DMS53 treated with DMSO at 0.1 percent for 48 hours (cell line): ENCODE measurements at regions not wholly inside any gene's neighbourhood (a gene's known extent, or its start where the extent isn't known, plus 50 kb on each side); places are given as distances from the start of the nearest gene placed in this dataset.
"Not testable (repeated sequence)": the region's sequence is repeated elsewhere in the genome, so short reads cannot be mapped to it uniquely, and the experiment has no call there.

Experiments used
- DNase-seq: peaks from one replicate; lab custom pipeline; 2025; ENCODE audit not compliant: unreplicated experiment; lab: John Stamatoyannopoulos, UW

DNA sequence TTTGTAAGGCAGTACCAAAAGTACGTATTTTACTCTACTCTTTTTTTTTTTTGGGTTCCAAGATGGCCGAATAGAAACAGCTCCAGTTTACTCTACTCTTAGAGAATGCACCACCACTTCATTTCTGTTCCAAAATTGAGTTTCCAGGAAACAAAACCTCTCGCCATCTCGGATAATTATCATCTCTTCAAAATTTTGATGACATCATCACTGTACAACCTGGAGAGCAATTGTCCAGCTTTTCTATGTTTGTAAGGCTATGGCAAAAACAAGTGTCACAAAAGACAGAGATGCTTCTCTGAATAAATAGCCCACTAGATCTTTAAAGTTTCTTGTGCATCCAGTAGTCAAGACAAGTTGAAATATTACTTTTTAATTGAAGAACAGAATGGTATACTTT is 1631.9 kb upstream of the CDH6 start:
- no peak for DNase-seq

DNA sequence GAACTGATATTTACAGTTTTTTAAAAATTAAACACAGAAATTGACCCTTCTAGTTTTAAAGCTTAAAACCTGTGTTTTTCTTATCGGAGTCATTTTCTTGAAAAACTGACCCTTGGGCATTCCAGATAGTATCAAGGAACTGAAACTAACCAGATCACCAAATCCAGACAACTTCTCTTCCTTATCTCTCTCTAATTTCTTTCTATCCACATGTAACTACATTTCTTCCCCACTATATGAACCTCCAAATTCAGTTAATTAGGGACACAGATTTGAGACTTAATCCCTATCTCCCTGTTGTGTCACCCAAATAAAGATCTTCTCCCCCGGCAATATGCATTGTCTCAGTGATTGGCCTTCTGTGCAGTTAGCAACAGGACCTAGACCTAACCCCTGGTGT is 1643.0 kb upstream of the CDH6 start:
- no peak for DNase-seq

DNA sequence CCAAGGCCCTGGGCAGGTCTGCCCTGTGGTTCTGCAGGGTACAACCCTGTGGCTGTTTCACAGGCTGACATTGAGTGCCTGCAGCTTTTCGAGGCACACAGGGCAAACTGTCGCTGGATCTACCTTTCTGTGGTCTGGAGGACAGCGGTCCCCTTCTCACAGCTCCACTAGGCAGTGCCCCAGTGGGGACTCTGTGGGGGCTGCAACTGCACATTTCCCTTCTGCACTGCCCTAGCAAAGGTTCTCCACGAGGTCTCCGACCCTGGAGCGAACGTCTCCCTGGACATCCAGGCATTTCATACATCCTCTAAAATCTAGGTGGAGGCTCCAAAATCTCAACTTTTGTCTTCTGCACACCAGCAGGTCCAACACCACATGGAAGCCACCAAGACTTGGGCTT is 1645.2 kb upstream of the CDH6 start:
- DNase-seq, result no peak

DNA sequence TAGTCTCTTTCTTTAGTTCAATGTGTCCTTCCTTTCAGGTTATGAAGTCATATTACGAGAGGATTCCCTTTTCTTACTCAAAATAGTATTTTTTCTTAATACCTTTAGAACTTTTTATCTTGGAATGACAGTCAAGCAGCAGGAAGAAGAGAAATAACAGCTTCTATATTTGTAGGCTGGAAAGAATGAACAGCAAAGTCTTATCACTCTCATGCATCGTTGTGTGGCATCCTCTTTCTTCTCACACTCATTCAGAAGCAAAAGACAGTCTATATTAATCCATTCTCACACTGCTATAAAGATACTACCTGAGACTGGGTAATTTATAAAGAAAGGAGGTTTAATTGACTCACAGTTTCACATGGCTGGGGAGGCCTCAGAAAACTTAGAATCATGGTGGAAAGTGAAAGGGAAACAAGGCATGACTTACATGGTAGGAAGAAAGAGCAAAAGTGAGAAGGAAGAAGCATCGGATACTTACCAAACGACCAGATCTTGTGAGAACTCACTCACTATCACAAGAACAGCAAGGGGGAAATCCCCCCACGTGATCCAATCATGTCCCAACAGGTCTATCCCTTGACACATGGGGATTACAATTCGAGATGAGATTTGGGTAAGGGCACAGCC is 1646.1 kb upstream of the CDH6 start:
- no peak for DNase-seq

DNA sequence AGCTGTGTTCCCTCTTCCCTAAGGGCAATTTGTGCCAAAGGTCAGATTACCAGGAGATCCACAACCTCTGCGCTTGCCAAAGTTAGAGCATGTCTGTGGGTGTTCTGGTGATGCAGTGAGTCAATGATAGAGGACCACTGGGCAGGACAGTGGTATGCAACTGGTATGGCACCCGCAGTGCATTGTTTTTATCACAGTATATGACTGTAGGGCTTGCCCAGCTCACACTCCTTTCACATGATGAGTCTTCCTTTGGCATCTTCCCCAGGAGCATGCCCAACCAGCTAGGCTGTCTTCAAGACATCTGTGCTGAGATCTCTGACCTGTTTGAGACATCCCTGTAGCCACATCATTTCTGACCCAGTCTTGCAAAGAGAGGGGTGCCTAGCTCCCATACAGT is 1650.0 kb upstream of the CDH6 start:
- DNase-seq, result no peak

DNA sequence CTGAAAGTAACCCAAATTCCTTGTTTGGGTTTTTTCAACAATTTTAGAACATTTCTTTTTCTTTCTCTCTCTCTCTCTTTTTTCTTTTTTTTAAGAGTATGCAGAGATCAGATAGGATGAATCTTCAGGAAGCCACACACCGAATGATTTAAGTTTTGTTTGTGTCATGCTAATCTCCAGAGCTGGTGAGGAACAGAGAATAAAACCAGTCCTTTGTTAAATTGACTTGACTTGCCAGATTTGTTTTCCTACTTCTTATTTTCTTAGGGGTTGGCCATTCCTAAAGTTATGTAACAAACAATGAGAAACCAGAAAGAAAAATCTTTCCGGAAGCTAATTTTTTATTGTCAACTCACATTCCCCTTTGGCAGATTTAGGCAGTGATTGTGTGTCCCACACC is 1669.3 kb upstream of the CDH6 start:
- no peak for DNase-seq

DNA sequence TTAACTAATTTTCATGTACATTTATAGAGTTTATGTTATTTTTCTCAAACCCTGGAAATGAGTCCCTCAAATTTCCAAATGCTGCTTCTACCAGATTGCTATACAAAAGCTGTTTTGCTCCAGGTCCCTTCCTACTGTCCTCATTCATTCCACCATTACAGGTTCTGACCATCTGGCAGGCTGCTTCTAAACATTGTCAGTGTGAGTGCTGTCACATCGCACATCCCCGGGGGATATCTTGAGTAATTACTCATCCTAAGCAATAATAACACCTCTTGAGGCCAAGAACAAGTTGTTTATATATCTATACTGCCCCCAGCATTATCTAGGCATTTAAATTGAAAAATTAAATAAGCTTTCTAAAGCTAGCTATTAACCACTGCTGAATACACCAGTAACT is 1675.3 kb upstream of the CDH6 start:
- DNase-seq, result no peak

DNA sequence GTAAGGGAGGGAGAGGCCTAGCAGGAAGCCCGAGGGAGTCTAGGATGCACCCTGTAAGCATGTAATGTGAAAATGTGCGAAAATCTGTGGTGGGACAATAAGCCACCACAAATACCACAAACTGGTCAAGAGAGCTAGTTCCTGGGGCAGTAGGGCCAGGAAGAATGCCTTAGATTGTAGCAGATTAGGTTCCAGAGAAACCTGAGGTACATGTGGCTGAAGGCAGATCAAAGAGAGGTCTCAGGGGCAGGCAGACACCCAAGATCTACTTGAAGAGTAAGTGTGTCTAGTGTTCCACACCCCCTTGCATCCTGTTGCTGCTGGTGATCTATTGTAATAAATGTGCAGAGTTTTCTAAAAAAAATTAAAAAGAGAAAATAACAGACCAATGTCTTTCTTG is 1677.3 kb upstream of the CDH6 start:
- DNase-seq, result no peak

DNA sequence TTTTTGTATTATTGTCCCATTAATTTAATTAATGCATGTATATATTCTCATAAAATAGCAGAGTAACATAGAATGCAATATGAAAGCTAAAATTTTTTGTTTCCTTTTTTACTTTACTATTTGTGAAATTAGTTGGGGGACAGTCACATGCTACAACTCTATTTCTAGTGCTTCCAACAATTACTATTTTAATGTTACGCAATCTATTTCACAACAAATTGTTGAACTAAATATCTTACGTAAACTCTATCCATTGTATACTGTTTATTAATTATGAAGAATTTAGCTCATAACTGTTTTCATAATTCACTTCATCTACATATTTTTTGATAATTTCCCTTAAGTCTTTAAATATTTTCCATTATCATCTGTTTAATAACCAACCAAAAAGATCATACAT is 1685.4 kb upstream of the CDH6 start:
- DNase-seq, result no peak

DNA sequence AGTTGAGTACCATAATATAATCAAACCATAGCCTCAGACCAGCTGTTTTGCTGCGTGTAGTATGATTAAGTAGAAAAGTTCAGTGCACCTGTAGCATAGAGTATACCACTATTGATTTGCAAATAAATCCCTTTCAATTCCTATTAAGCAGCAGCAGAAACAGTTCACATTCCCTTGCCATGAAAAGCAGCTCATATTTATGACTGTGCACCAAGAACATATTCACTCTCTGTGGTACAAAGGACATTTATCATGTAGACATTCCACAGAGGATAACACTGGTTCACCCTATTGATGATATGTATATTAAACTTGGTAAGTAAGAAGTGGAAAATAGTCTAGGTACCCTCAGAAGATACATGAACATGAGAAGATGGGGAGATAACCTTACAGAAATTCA is 1689.1 kb upstream of the CDH6 start:
- DNase-seq, result no peak

DNA sequence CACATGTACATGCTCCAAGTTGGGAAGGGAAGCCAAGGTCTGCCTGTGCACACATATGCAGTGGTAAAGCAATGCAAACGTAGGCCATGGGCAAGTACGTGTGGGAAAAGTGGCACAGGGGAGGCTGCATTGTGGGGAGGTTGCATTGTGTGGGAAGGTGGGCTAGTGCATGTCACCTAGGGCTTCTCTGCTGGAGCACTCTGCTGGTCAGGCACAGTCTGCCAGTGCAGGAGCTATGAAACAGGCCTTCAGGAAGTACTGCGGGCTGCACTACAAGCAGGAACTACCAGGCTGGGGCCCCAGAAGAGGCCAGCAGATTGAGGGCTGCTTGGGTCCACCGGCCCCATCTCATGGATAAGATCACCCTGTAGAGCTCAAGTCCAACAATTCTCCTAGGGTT is 1694.6 kb upstream of the CDH6 start:
- DNase-seq, result no peak

DNA sequence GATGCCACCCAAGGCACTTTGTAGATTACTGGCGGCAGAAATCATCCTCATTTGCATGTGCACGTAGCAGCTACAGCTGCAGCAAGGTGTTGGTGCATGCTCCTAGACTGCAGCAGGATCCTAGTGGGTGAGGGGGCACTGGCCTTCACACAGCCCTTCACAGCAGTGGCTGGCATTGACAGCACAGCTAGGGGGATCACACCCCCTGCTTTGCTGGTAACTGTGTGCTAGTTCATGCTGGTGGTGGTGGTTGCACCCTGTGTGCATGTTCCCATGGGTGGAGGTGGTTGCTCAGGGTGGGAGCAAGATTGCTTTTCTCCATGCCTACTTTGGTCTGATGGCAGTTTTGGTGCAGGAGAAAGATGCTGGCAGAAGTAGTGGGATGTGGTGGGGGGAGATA is 1695.1 kb upstream of the CDH6 start:
- DNase-seq, result no peak

DNA sequence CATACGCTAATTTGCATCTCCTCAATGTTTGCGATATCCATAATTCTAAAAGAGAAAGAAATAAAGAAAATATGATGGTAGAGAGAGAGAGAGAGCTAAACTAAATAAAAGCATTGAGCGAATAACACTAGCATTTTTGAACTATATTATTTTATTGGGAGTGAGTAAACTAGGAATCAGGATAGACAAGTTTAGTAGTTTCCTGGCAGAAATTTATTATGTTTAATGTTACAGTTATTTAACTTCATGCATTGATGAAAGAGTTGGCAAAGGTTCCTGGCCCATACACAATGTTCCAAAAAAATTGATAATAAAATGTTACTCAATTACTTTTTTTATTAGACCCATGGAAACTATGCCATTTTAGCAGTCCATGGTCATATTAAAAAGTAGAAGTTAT is 1708.2 kb upstream of the CDH6 start:
- DNase-seq, result no peak

DNA sequence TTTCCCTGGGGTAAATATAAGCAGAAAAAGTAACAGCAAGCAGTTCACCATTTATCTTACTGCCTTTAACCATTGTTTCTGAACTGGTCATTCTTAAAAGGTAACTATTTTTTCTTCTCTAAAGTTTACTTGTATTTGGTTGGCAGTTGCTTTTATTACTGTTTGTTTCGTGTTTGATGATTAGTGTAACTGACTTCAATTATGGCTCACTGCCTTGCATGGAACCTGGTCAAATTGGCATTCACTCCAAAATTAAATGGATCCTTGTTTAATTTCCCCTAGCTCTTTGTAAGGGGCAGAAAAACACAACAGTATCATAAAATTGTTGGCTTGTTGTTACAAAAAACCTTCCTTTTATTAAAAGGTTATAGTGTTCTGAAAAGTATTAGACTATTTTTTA is 1723.9 kb upstream of the CDH6 start:
- no peak for DNase-seq

DNA sequence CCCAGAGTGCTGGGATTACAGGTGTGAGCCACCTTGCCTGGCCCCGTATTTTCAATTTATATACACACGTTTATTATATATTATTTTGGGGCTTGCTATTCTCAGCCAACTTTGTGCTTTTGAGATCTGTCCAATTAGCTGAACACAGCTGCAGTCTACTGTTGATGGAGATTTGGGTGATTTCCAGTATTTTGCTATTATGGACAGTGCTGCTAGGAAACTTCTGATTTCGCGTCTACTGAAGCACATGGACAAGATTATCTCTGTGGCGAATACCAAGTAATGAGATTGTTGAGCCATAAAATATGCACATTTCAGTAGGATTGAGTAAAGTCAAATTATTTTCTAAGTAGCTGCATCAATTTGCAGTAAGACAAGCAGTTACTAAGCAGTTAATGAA is 1731.2 kb upstream of the CDH6 start:
- no peak for DNase-seq

DNA sequence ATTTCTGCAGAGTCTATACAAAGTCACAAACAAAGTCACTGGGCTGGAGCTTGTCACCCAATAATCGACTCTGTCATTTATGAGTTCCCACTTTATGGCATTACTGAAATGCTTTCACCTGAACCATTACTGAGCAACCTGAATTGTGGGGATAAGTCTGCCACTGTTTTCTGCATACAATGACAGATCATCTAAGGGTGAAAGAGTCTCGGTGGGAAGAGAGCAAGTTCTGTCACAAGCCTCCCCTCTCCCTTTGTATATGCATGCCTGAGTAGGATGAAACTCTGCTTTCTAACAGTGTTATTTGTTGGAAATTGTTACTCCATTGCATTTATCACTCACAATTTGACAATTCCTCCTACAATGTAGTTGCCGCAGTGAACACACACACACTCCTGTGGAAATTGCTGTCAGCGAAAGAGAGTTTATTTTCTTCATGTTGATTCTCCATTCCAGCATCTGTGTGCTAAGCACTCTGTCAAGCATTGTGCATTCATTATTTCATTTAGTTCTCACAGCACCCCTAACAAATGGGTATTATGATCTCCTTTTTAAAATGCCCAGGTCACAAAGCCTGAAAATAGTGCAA is 1732.4 kb upstream of the CDH6 start:
- no peak for DNase-seq

DNA sequence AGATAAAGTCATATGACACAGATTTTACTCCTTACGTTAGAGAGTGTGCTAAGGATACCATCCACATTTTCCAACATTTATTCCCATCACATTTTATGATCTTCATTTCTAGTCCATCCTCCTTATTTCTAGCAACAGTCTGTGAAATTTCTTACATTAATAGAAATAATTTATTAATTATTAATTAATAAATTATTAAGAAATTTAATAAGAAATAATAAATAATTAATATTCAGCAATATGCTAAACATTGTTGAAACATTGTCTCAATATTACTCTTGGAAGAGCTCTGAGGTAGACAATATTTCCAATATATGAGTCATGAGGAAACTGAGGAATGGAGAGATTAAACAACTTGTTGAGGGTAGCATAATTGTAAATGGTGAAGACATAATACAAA is 1742.5 kb upstream of the CDH6 start:
- DNase-seq, result not testable (repeated sequence)

DNA sequence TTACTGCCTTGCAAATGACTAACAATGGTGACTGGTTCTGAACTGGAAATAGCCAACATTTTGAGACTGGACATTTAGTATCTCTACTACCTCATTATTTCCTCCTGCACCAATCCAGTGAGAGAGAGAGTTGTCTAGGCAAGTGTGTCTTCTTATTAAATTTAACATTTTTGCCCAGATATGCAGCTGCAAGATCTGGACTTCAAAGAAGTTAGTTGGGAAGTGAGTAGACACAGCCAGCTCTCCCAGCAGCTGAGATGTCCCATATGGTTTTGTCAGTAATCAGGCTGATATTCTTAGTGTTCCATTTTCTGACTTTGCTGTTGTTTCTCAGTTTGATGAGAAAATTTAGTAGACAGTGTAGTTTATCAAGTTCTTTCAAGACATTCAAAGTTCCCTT is 1778.8 kb upstream of the CDH6 start:
- no peak for DNase-seq

DNA sequence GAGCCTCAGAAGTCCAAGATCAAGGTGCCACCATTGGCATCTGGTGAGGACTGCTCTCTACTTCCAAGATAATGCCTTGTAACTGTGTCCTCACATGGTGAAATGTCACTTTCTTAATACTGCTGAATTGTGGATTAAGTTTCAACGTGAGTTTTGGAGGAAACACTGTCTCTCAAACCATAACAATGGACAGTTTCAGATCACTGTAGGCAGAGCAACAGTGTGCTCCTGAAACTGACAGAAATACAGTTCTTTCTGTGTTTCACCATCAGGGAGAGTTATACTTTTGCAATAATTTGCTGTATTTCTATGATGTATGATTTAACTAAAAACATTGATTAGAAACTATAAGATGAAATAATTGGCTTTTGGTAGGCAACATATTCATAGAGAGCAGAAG is 1780.5 kb upstream of the CDH6 start:
- DNase-seq, result no peak

DNA sequence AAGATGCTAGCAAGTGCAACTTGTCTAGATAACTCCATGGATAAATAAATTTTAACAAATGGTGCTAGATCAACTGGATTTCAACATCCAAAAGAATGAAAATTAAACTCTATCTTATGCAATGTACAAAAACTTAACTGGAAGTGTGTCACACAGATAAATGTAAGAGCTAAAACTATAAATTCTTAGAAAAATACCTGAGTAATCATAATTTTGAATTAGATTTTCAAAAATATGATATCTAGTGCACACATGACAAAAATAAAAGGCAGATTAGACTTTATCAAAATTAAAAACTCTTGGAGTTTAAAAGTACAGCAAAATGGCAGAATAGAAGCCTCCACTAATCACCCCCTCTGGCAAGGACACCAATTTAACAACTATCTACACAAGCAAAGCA is 1791.2 kb upstream of the CDH6 start:
- DNase-seq, result no peak

DNA sequence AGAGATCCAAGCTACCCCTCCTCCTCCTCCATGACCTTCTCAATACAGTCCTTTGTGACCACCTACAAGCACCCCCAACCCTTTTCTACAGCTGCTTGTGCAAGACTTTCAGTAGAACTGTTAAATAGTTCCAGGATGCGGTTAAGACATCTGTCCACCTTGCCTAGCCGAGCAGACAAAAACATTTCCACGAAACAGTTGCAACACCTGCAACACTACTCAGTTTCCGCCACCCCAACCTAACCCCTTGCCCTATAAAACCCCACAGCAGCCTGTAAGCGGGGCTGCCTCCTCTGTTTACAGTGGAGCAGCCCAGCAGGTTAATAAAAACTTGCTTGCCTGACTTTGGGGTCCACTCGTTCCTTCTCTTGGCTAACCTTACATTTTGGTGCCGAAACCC is 1803.5 kb upstream of the CDH6 start:
- DNase-seq, result no peak

DNA sequence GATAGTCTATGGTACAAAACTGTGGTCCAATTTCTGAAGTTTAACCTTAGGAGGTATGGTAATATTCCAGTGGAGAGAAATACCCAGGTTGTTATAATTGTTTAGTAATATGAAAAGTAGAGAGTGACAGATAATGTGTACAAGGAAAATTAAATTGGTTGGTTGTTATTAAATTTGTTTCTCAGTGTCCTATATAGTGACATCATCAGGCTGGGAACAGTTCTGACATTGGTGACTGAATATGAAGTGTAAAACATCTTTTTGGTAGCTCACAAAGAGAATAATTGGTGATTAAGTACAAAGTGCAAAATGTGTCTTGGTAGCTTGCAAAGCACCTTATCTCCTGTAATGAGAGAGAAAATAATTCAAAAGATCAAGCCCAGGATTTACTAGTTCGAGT is 1806.1 kb upstream of the CDH6 start:
- DNase-seq, result no peak

DNA sequence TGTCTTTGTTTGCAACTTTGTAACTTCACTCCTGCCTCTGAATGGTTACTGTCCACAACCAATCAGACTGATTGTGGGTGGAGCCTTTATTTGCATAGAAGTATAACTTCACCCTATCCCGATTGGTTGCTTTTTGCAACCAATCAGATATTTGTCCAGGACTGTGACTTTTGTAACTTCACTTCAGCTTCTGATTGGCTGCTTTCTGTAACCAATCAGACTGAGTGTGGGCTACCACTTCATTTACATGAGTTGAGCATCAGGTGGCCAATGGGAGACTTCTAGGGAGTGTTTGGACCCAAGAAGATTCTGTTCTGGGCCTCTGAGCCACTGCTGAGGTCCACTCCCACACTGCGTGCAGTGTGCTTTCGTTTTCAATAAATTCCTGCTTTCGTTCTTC is 1810.7 kb upstream of the CDH6 start:
- DNase-seq, result no peak

DNA sequence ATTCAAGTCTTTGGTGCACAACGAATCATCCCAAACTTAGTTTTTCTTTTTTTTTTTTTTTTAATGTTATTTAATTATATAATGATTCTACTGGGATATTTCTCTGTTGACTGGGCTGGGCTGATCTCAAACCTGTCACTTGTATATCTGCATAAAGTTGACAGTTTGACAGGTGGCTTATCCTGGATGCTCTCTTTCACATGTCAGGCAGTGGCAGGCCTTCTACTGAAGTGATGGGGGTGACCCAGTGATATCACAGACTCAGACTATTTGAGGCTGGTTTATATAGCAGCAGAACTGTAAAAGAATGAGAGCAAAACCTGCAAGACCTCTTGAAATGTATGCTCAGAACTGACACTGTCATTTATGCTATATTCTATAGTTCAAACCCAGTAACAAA is 1813.5 kb upstream of the CDH6 start:
- DNase-seq, result no peak
